IMR-90 (cell line): ENCODE measurements at regions not wholly inside any gene's neighbourhood (a gene's known extent, or its start where the extent isn't known, plus 50 kb on each side); places are given as distances from the start of the nearest gene placed in this dataset.

Experiments used
- ATAC-seq: fragments of 200-7000 bp; cut with Tn5 transposase; 2 replicates; pipeline ENCODE4 v1.9.1; 2020; ENCODE audit warnings: low read depth, mild to moderate bottlenecking, moderate library complexity
- BruUV-seq: library from RNA; stranded (reverse); fragments of 400-500 nt; replicated peaks from 2 replicates; lab custom pipeline; 2021; lab: Mats Ljungman, UMichigan
- CTCF ChIA-PET: fragments of 300-600 bp; formaldehyde crosslinking; extraction: SDS; loops from one replicate; lab custom pipeline; 2021; ENCODE audit warnings: antibody characterized with exemption; lab: Yijun Ruan, JAX
- POLR2A ChIA-PET: fragments of 300-600 bp; sonication (Branson Sonifier 250); formaldehyde crosslinking; loops from one replicate; lab custom pipeline; 2022; ENCODE audit warnings: antibody characterized with exemption; ENCODE audit not compliant: unreplicated experiment; lab: Charles Lee
- DNase-seq: peaks from one replicate; pipeline ENCODE4 v3.0.0; 2013
- H2AFZ ChIP-seq: replicated peaks from 2 replicates; pipeline ENCODE3; 2013; ENCODE audit warnings: low read length, mild to moderate bottlenecking; ENCODE audit not compliant: poor library complexity
- H2AK5ac ChIP-seq: 2 replicates; pipeline ENCODE4 v1.6.1; 2013; ENCODE audit warnings: low read depth, low read length, inconsistent platforms
- H2AK9ac ChIP-seq: replicated peaks from 2 replicates; pipeline ENCODE3; 2013; ENCODE audit warnings: mild to moderate bottlenecking, low read depth, low read length, moderate library complexity; ENCODE audit not compliant: poor library complexity
- H2BK120ac ChIP-seq: 2 replicates; pipeline ENCODE4 v1.6.1; 2013; ENCODE audit warnings: low read depth, low read length, inconsistent platforms
- H2BK15ac ChIP-seq: 3 replicates; pipeline ENCODE4 v1.6.1; 2013; ENCODE audit warnings: low read depth, low read length, inconsistent platforms
- H2BK20ac ChIP-seq: 2 replicates; pipeline ENCODE4 v1.6.1; 2013; ENCODE audit warnings: low read depth, mild to moderate bottlenecking, inconsistent platforms, low read length, moderate library complexity
- H2BK5ac ChIP-seq: 2 replicates; pipeline ENCODE4 v1.6.1; 2013; ENCODE audit warnings: mild to moderate bottlenecking, low read depth, low read length, inconsistent platforms; ENCODE audit not compliant: poor library complexity, severe bottlenecking
- H3K14ac ChIP-seq: replicated peaks from 2 replicates; pipeline ENCODE4 v1.6.1; 2013; ENCODE audit warnings: low read depth, low read length, inconsistent platforms
- H3K18ac ChIP-seq: 2 replicates; pipeline ENCODE4 v1.6.1; 2013; ENCODE audit warnings: low read depth, low read length, control low read depth
- H3K23ac ChIP-seq: 2 replicates; pipeline ENCODE4 v1.6.1; 2013; ENCODE audit warnings: low read depth, low read length, inconsistent platforms
- H3K27ac ChIP-seq: 2 replicates; pipeline ENCODE4 v1.5.1; 2013; ENCODE audit warnings: mild to moderate bottlenecking, control low read depth, low read length; ENCODE audit not compliant: insufficient read depth
- H3K27me3 ChIP-seq: 2 replicates; pipeline ENCODE4 v1.6.1; 2013; ENCODE audit warnings: low read length; ENCODE audit not compliant: control insufficient read depth, insufficient read depth
- H3K36me3 ChIP-seq: 2 replicates; pipeline ENCODE4 v1.6.1; 2013; ENCODE audit warnings: low read length, mixed read lengths; ENCODE audit not compliant: control insufficient read depth, insufficient read depth
- H3K4ac ChIP-seq: 2 replicates; pipeline ENCODE4 v1.6.1; 2013; ENCODE audit warnings: low read depth, low read length, inconsistent platforms
- H3K4me1 ChIP-seq: 2 replicates; pipeline ENCODE4 v1.6.1; 2013; ENCODE audit warnings: low read length, mixed read lengths; ENCODE audit not compliant: control insufficient read depth, insufficient read depth
- H3K4me2 ChIP-seq: 2 replicates; pipeline ENCODE4 v1.6.1; 2013; ENCODE audit warnings: low read depth, mild to moderate bottlenecking, control low read depth, low read length, moderate library complexity
- H3K4me3 ChIP-seq: 2 replicates; pipeline ENCODE4 v1.5.1; 2013; ENCODE audit warnings: low read depth, mild to moderate bottlenecking, control low read depth, low read length, moderate library complexity; ENCODE audit not compliant: insufficient read depth
- H3K56ac ChIP-seq: 2 replicates; pipeline ENCODE4 v1.6.1; 2013; ENCODE audit warnings: low read length, inconsistent platforms; ENCODE audit not compliant: insufficient read depth; ENCODE audit errors: extremely low read depth
- H3K79me1 ChIP-seq, 2 experiments: 2 replicates each; pipeline ENCODE4 v1.6.1; 2013; ENCODE audit warnings: low read length in 2 of 2, inconsistent platforms in 1 of 2, low read depth in 1 of 2
- H3K9ac ChIP-seq: 2 replicates; pipeline ENCODE4 v1.6.1; 2013; ENCODE audit warnings: low read depth, low read length, control low read depth
- H3K9me1 ChIP-seq: 2 replicates; pipeline ENCODE4 v1.6.1; 2013; ENCODE audit warnings: low read length, inconsistent platforms; ENCODE audit not compliant: insufficient read depth
- H3K9me3 ChIP-seq: 2 replicates; pipeline ENCODE4 v1.6.1; 2013; ENCODE audit warnings: low read length; ENCODE audit not compliant: control insufficient read depth, insufficient read depth
- H4K20me1 ChIP-seq: 2 replicates; pipeline ENCODE4 v1.6.1; 2013; ENCODE audit warnings: low read length, inconsistent platforms; ENCODE audit not compliant: insufficient read depth
- H4K5ac ChIP-seq: 2 replicates; pipeline ENCODE4 v1.6.1; 2013; ENCODE audit warnings: mild to moderate bottlenecking, low read depth, low read length, control low read depth
- H4K8ac ChIP-seq, 2 experiments: 2 replicates each; pipeline ENCODE4 v1.6.1; 2013; ENCODE audit warnings: low read depth in 2 of 2, low read length in 2 of 2, control low read depth in 1 of 2, inconsistent platforms in 1 of 2
- H4K91ac ChIP-seq: 2 replicates; pipeline ENCODE4 v1.6.1; 2013; ENCODE audit warnings: low read depth, low read length, inconsistent platforms; ENCODE audit not compliant: insufficient read depth
- BHLHE40 ChIP-seq: fragments of 150-350 bp; IDR thresholded peaks from 2 replicates; pipeline ENCODE4 v1.6.1; 2016; ENCODE audit warnings: mild to moderate bottlenecking, low read depth, low read length
- CEBPB ChIP-seq: IDR thresholded peaks from 2 replicates; pipeline ENCODE4 v1.6.1; 2012; ENCODE audit warnings: low read depth, low read length, improper control_type of control experiment
- CHD1 ChIP-seq: IDR thresholded peaks from 2 replicates; pipeline ENCODE4 v1.6.1; 2012; ENCODE audit warnings: low read depth, low read length, improper control_type of control experiment
- MXI1 ChIP-seq: IDR thresholded peaks from 2 replicates; pipeline ENCODE4 v1.6.1; 2012; ENCODE audit warnings: low read depth, mild to moderate bottlenecking, low read length, moderate library complexity, borderline replicate concordance
- NFE2L2 ChIP-seq: fragments of 150-350 bp; IDR thresholded peaks from 2 replicates; pipeline ENCODE4 v1.6.1; 2016; ENCODE audit warnings: low read depth, mild to moderate bottlenecking, low read length
- RCOR1 ChIP-seq: IDR thresholded peaks from 2 replicates; pipeline ENCODE4 v1.6.1; 2012; ENCODE audit warnings: mild to moderate bottlenecking, low read length, improper control_type of control experiment; ENCODE audit not compliant: insufficient replicate concordance
- RFX5 ChIP-seq: IDR thresholded peaks from 2 replicates; pipeline ENCODE4 v1.8.0; 2012; ENCODE audit warnings: low read depth, mild to moderate bottlenecking, low read length, moderate library complexity
- USF2 ChIP-seq: fragments of 150-350 bp; IDR thresholded peaks from 2 replicates; pipeline ENCODE4 v1.6.1; 2017; ENCODE audit warnings: mild to moderate bottlenecking, antibody characterized with exemption, low read length, low read depth
- dilution Hi-C: fragments of 300-500 bp; cut with HindIII; formaldehyde crosslinking; loops from one replicate; pipeline ENCODE4 v1.14.3; 2018; ENCODE audit warnings: low sequenced_read_pairs; ENCODE audit not compliant: unreplicated experiment
- in situ Hi-C: fragments of 300-500 bp; cut with MboI; formaldehyde crosslinking; loops from 3 replicates; pipeline ENCODE4 v1.14.3; 2019; ENCODE audit warnings: low sequenced_read_pairs, inconsistent platforms, mixed read lengths
- intact Hi-C: fragments of 100-400 bp; cut with micrococcal nuclease; formaldehyde crosslinking; loops from 2 replicates; pipeline ENCODE4 v1.10.0; 2022
- TF ChIP-seq, protein P1 (sequence below): conservative IDR thresholded peaks from 2 replicates; pipeline ENCODE4 v1.5.1; 2012; ENCODE audit warnings: mild to moderate bottlenecking, low read depth, low read length, improper control_type of control experiment

- no peak overlapping the region for H3K4me2 ChIP-seq
- no peak overlapping the region for H4K8ac ChIP-seq
- H4K5ac ChIP-seq, result no peak overlapping the region
- H3K9ac ChIP-seq, result no peak overlapping the region
- DNase-seq, result no peak
- no peaks in the 10 kb centered on the region for H3K9me1 ChIP-seq
- H3K4me1 ChIP-seq, result no peaks in the 10 kb centered on the region
- H3K4ac ChIP-seq, result no peak overlapping the region
- no peak for ATAC-seq
- TF ChIP-seq CHD1, result no peak
- TF ChIP-seq RFX5, result no peak
- TF ChIP-seq MXI1, result no peak
- TF ChIP-seq, protein P1, sequence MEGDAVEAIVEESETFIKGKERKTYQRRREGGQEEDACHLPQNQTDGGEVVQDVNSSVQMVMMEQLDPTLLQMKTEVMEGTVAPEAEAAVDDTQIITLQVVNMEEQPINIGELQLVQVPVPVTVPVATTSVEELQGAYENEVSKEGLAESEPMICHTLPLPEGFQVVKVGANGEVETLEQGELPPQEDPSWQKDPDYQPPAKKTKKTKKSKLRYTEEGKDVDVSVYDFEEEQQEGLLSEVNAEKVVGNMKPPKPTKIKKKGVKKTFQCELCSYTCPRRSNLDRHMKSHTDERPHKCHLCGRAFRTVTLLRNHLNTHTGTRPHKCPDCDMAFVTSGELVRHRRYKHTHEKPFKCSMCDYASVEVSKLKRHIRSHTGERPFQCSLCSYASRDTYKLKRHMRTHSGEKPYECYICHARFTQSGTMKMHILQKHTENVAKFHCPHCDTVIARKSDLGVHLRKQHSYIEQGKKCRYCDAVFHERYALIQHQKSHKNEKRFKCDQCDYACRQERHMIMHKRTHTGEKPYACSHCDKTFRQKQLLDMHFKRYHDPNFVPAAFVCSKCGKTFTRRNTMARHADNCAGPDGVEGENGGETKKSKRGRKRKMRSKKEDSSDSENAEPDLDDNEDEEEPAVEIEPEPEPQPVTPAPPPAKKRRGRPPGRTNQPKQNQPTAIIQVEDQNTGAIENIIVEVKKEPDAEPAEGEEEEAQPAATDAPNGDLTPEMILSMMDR, result no peak
- no peak for TF ChIP-seq BHLHE40
- no peak for TF ChIP-seq RCOR1
- no peak for TF ChIP-seq USF2
- no peak for TF ChIP-seq CEBPB
- TF ChIP-seq NFE2L2, result no peak
- H3K4me3 ChIP-seq, result no peak overlapping the region
- H3K27me3 ChIP-seq, result no peaks in the 10 kb centered on the region
- intact Hi-C loops (no loop called here), in situ Hi-C loops (no loop called here), dilution Hi-C loops (no loop called here)
- no TSS peak for BruUV-seq
- no peak overlapping the region for H2BK20ac ChIP-seq
- H3K9me3 ChIP-seq, result no peaks in the 10 kb centered on the region
- no peak overlapping the region for H2BK15ac ChIP-seq
- ChIA-PET CTCF (no interaction called here), POLR2A (no interaction called here)
- H2BK5ac ChIP-seq, result no peak overlapping the region
- H2BK120ac ChIP-seq, result no peak overlapping the region
- no peaks in the 10 kb centered on the region for H3K36me3 ChIP-seq
- H3K14ac ChIP-seq, result no peak overlapping the region
- H4K20me1 ChIP-seq, result no peaks in the 10 kb centered on the region
- no peak overlapping the region for H3K56ac ChIP-seq
- H3K18ac ChIP-seq, result no peak overlapping the region
- no peak overlapping the region for H2AK9ac ChIP-seq
- H2AFZ ChIP-seq, result no peak overlapping the region
- no peak overlapping the region for H2AK5ac ChIP-seq
- no peaks in the 10 kb centered on the region for H3K79me1 ChIP-seq
- no peak overlapping the region for H3K27ac ChIP-seq
- no peak overlapping the region for H4K91ac ChIP-seq
- no peak overlapping the region for H3K23ac ChIP-seq
These were observed 170.7 kb downstream of the HHIP start for GRCh38 chr4:144816668-144817067.
